ENCODE measurements at regions not wholly inside any gene's neighbourhood (a gene's known extent, or its start where the extent isn't known, plus 50 kb on each side); places are given as distances from the start of the nearest gene placed in this dataset.

GRCh38 chrX:128927363-128927762, 595.9 kb downstream of the SMARCA1 start:
- no peak overlapping the region for H3K4me3 ChIP-seq (ENCODE audit: control insufficient read depth, low read depth, low read length)
- TF ChIP-seq CTCF (IDR thresholded peaks at IDR 0.05; ENCODE audit: control insufficient read depth, insufficient read depth, low read depth, low read length, missing control alignments), result no peak
- DNase-seq (ENCODE audit: low read depth), result no peak

- DNase-seq (ENCODE audit: low read depth), result no peak
- H3K4me3 ChIP-seq (ENCODE audit: control insufficient read depth, low read depth, low read length), result no peak overlapping the region
- TF ChIP-seq CTCF (IDR thresholded peaks at IDR 0.05; ENCODE audit: control insufficient read depth, insufficient read depth, low read depth, low read length, missing control alignments), result no peak
Observed at GRCh38 chrX:128906753-128907152, 616.5 kb downstream of the SMARCA1 start.

- TF ChIP-seq CTCF (IDR thresholded peaks at IDR 0.05; ENCODE audit: control insufficient read depth, insufficient read depth, low read depth, low read length, missing control alignments), result no peak
- H3K4me3 ChIP-seq (ENCODE audit: control insufficient read depth, low read depth, low read length), result no peak overlapping the region
- DNase-seq (ENCODE audit: low read depth), result no peak
Observed at GRCh38 chrX:128901018-128901417, 622.3 kb downstream of the SMARCA1 start.

GRCh38 chrX:128897621-128898020, 625.7 kb downstream of the SMARCA1 start:
- no peak for TF ChIP-seq CTCF (IDR thresholded peaks at IDR 0.05; ENCODE audit: control insufficient read depth, insufficient read depth, low read depth, low read length, missing control alignments)
- DNase-seq (ENCODE audit: low read depth), result no peak
- H3K4me3 ChIP-seq (ENCODE audit: control insufficient read depth, low read depth, low read length), result no peak overlapping the region

GRCh38 chrX:128891554-128891953, 631.7 kb downstream of the SMARCA1 start:
- no peak for DNase-seq (ENCODE audit: low read depth)
- H3K4me3 ChIP-seq (ENCODE audit: control insufficient read depth, low read depth, low read length), result no peak overlapping the region
- TF ChIP-seq CTCF (IDR thresholded peaks at IDR 0.05; ENCODE audit: control insufficient read depth, insufficient read depth, low read depth, low read length, missing control alignments), result no peak

GRCh38 chrX:128884430-128884829, 638.9 kb downstream of the SMARCA1 start:
- no peak overlapping the region for H3K4me3 ChIP-seq (ENCODE audit: control insufficient read depth, low read depth, low read length)
- no peak for TF ChIP-seq CTCF (IDR thresholded peaks at IDR 0.05; ENCODE audit: control insufficient read depth, insufficient read depth, low read depth, low read length, missing control alignments)
- no peak for DNase-seq (ENCODE audit: low read depth)

GRCh38 chrX:128883650-128884049, 639.6 kb downstream of the SMARCA1 start:
- DNase-seq (ENCODE audit: low read depth), result no peak
- H3K4me3 ChIP-seq (ENCODE audit: control insufficient read depth, low read depth, low read length), result no peak overlapping the region
- TF ChIP-seq CTCF (IDR thresholded peaks at IDR 0.05; ENCODE audit: control insufficient read depth, insufficient read depth, low read depth, low read length, missing control alignments), result no peak

Measured in AG09309 (cell line).